ENCODE measurements at regions not wholly inside any gene's neighbourhood (a gene's known extent, or its start where the extent isn't known, plus 50 kb on each side); places are given as distances from the start of the nearest gene placed in this dataset.

DNA sequence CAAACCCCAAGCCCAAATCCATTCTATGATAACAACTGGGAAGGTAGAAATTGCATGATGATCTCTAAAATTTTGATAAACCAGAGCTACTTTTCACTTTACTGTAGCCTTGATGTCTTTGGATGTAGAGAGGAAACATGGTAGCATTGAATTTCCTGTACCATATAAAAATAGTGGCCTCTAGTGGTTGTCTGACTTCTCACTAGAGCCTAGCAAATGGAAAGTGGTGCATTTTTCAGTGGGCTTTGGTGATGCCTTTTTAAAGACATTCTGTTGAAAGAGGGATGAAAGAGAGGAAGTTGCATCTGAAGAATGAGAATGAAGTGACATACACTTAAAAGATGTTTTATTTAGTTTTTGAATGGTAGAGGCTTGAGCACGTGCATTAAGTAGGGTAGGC is 662.2 kb downstream of the XIRP2 start:
- TF ChIP-seq, protein P1, sequence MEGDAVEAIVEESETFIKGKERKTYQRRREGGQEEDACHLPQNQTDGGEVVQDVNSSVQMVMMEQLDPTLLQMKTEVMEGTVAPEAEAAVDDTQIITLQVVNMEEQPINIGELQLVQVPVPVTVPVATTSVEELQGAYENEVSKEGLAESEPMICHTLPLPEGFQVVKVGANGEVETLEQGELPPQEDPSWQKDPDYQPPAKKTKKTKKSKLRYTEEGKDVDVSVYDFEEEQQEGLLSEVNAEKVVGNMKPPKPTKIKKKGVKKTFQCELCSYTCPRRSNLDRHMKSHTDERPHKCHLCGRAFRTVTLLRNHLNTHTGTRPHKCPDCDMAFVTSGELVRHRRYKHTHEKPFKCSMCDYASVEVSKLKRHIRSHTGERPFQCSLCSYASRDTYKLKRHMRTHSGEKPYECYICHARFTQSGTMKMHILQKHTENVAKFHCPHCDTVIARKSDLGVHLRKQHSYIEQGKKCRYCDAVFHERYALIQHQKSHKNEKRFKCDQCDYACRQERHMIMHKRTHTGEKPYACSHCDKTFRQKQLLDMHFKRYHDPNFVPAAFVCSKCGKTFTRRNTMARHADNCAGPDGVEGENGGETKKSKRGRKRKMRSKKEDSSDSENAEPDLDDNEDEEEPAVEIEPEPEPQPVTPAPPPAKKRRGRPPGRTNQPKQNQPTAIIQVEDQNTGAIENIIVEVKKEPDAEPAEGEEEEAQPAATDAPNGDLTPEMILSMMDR (IDR thresholded peaks at IDR 0.05), result no peak
- no peak for TF ChIP-seq EZH2 (IDR thresholded peaks at IDR 0.05; ENCODE audit: borderline replicate concordance, insufficient read depth, low read depth, low read length, poor library complexity, severe bottlenecking)
